T-helper 2 cell treated with Interferon-gamma antibody and Interleukin-4, amounts not matched to agents 5 μg/mL and 100 μg/mL, for 36 hours (primary cell): ENCODE measurements at regions not wholly inside any gene's neighbourhood (a gene's known extent, or its start where the extent isn't known, plus 50 kb on each side); places are given as distances from the start of the nearest gene placed in this dataset.

Experiments used
- DNase-seq: peaks from one replicate; pipeline ENCODE4 v3.0.0; 2021; ENCODE audit warnings: low spot score
- H3K27ac Mint-ChIP-seq: one replicate; pipeline ENCODE4 v1.8.0; 2021; ENCODE audit warnings: mild to moderate bottlenecking, mixed read lengths
- H3K27me3 Mint-ChIP-seq: one replicate; pipeline ENCODE4 v1.8.0; 2021; ENCODE audit warnings: low read depth, mixed read lengths
- H3K36me3 Mint-ChIP-seq: one replicate; pipeline ENCODE4 v1.8.0; 2021; ENCODE audit warnings: low read depth, mixed read lengths
- H3K4me1 Mint-ChIP-seq: one replicate; pipeline ENCODE4 v1.8.0; 2021; ENCODE audit warnings: low read depth, mixed read lengths
- H3K4me3 Mint-ChIP-seq: one replicate; pipeline ENCODE4 v1.8.0; 2022; ENCODE audit warnings: mild to moderate bottlenecking, moderate library complexity, mixed read lengths
- H3K9me3 Mint-ChIP-seq: one replicate; pipeline ENCODE4 v1.8.0; 2021; ENCODE audit warnings: mixed read lengths

DNA sequence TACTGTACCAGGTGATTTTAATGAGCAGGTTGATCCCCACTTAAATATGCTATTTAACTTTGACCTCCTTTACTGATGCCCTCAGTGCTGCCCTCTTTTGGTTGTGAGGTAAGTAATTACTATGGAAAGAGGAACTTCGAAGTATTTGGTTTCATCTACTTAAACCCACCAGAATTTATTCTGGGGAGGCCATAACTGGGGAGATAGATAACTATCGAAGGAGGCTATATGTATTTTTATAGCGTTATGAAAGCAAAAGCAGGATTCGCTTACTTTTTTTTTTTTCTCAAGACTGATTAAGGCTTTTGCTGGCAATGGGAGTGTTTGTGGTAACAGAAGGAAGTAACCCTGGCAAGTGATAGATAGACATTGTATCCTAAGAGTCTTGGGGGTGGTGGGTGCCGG is 168.9 kb upstream of the CENPW start:
- DNase-seq: no peak
- Mint-ChIP-seq H3K36me3 (no peaks in the 10 kb centered on the region), H3K9me3 (no peaks in the 10 kb centered on the region), H3K27me3 (no peaks in the 10 kb centered on the region), H3K4me1 (peaks cover 6% of the 10 kb centered on the region), H3K4me3 (peak overlapping the region; percentile 56), H3K27ac (no peak overlapping the region)

DNA sequence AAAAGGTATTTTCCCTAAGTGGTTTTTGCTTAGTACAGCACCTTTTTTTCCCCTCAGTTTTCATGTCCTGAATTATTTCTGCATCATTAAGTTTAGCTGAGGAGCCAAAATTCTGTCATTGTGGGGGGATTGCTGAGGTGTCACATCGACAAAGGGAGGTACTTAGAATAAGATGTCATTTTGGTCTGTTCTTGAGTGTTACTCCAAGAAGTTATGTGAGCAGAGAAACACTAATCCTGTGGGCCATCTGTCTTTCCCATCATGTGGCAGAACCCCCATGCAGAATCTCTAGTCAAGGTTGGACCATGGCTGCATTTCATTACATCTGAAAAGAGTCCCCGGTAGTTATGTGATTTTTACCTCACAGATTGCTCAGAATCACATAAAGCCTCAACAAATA is 167.8 kb upstream of the CENPW start:
- DNase-seq: no peak
- Mint-ChIP-seq H3K27me3 (no peaks in the 10 kb centered on the region), H3K4me3 (no peak overlapping the region), H3K36me3 (no peaks in the 10 kb centered on the region), H3K9me3 (no peaks in the 10 kb centered on the region), H3K4me1 (peaks cover 6% of the 10 kb centered on the region), H3K27ac (no peak overlapping the region)

DNA sequence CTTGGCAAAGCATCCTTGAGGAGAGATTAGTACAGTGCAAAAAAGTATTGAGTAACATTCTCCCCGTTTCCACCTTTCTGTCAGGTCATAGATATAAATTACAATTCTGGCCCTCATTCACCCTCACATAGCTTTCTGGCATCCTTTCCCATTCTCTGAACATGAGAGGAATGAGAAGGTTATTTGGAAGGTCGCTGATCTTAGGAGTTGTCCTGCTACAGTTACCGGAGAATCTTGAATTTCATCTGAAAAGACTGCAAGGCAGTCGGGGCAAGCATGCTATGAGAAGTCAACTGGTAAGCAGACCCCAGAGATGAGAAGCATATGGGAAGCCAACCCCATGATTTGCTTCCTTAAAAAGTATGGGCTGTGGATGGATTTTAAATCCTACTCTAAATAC is 166.7 kb upstream of the CENPW start:
- Mint-ChIP-seq H3K27ac (no peak overlapping the region), H3K4me1 (peaks cover 6% of the 10 kb centered on the region), H3K27me3 (no peaks in the 10 kb centered on the region), H3K9me3 (no peaks in the 10 kb centered on the region), H3K36me3 (no peaks in the 10 kb centered on the region), H3K4me3 (no peak overlapping the region)
- no peak for DNase-seq

DNA sequence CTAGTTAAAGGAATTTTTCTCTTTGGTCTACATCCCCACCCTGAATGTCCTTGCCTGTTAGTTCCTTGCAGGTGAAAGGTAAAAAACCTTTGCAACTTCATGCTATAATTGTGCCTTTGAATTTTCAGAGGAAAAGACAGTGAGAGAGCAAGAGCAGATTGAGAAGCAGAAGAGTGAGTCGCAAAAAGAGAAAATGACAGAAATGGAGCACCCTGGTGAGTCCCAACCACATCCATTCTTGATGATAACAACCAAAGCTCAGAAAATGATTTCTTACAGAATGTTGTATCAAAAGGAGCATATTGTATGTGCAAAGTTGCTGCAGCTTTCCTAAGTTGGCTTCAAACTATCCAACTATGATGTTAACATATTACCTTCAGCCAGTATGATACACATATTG is 165.2 kb upstream of the CENPW start:
- Mint-ChIP-seq H3K4me3 (no peak overlapping the region), H3K36me3 (no peaks in the 10 kb centered on the region), H3K9me3 (no peaks in the 10 kb centered on the region), H3K27ac (no peak overlapping the region), H3K27me3 (no peaks in the 10 kb centered on the region), H3K4me1 (peaks cover 6% of the 10 kb centered on the region)
- DNase-seq: no peak

DNA sequence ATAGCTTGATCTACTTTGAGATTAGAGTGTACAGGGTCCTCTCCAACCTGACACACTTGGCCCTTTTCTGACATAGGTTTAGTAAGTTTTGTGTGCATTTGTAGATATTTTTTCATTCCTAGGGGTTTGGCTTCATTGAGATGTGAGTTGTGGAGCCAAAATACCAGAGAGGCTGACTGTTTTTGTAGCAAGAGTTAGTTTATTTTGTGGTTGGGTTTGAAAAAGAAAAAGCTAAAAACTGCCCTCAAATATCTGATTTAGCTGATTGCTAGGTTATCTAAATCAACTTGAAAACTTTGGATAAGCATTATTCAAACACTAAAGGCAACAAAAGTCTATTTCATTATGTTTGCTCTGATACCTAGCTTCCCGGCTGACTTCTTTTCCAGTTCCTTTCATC is 164.7 kb upstream of the CENPW start:
- Mint-ChIP-seq H3K4me3 (no peak overlapping the region), H3K4me1 (peaks cover 7% of the 10 kb centered on the region), H3K27me3 (no peaks in the 10 kb centered on the region), H3K27ac (no peak overlapping the region), H3K9me3 (no peaks in the 10 kb centered on the region), H3K36me3 (no peaks in the 10 kb centered on the region)
- DNase-seq: no peak

DNA sequence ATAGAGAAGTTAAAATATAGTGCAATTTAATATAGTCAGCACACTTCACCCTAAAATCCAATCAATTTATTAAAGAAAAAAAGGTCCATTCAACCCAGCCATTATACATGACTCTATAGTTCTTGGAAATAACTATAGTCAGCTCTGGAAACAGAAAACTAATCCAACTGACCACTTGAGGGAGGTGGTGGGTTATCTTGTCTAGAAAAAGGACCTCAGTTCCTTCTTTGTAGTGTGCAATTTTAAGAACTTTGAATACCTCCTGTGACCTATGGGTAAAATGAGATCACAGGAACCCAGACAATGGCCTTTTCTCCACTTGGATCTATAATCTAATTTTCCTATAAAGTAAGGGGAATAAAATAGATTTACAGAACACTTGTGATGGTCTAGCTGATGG is 163.6 kb upstream of the CENPW start:
- no peaks in the 10 kb centered on the region for H3K9me3 Mint-ChIP-seq
- no peak overlapping the region for H3K4me3 Mint-ChIP-seq
- DNase-seq: no peak
- no peaks in the 10 kb centered on the region for H3K36me3 Mint-ChIP-seq
- H3K27ac Mint-ChIP-seq: no peak overlapping the region
- no peaks in the 10 kb centered on the region for H3K27me3 Mint-ChIP-seq
- H3K4me1 Mint-ChIP-seq: peaks cover 4% of the 10 kb centered on the region

DNA sequence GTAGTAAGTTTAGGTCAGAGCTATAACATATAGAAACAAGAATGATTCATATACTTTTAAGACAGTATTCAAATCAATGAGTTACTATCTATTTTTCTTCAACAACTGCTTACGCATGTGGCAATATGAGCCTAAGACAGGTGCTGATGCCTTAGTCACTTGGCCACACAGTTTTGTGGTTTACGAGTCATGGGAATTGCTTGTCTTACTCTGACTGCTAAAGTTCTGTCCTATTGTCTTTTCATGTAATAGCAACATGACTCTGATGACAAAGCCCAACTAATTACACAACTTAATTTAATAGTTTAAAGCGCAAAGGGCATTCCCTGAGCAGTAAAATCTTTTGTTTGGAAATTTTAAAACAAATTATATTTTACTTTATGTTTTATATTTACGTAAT is 159.3 kb upstream of the CENPW start:
- peaks cover 2% of the 10 kb centered on the region for H3K4me1 Mint-ChIP-seq
- H3K9me3 Mint-ChIP-seq: no peaks in the 10 kb centered on the region
- no peak overlapping the region for H3K27ac Mint-ChIP-seq
- no peak overlapping the region for H3K4me3 Mint-ChIP-seq
- no peaks in the 10 kb centered on the region for H3K36me3 Mint-ChIP-seq
- no peaks in the 10 kb centered on the region for H3K27me3 Mint-ChIP-seq
- DNase-seq: peak; percentile 53

DNA sequence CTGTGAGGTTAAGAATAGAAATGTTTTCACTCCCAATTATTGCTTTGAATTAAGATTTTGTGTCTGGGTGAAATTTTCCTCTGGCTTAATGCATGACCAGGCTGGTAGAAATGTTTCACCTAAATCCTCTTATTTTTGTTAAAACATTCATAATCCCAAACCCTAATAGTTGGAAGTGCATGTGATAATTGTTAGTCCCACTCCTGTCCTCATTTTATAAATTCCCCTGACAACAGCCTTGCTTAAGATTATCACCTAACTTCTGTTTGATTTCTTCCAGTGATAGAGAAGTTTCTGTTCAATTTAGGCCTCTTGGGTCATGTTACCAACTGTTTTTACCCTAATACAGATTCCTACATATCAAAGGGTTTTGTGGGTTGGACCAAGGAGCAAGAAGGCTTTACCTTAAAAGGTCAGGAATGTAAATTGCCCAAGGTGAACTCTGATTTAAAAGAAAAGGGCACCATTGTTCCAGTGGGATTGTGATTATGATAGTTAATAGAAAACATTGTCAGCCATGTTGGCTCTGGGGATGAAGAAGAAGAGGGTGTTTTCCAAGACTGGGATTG is 158.7 kb upstream of the CENPW start:
- H3K27ac Mint-ChIP-seq: no peak overlapping the region
- no peaks in the 10 kb centered on the region for H3K36me3 Mint-ChIP-seq
- peaks cover 2% of the 10 kb centered on the region for H3K4me1 Mint-ChIP-seq
- H3K9me3 Mint-ChIP-seq: no peaks in the 10 kb centered on the region
- no peak overlapping the region for H3K4me3 Mint-ChIP-seq
- DNase-seq: no peak
- no peaks in the 10 kb centered on the region for H3K27me3 Mint-ChIP-seq

DNA sequence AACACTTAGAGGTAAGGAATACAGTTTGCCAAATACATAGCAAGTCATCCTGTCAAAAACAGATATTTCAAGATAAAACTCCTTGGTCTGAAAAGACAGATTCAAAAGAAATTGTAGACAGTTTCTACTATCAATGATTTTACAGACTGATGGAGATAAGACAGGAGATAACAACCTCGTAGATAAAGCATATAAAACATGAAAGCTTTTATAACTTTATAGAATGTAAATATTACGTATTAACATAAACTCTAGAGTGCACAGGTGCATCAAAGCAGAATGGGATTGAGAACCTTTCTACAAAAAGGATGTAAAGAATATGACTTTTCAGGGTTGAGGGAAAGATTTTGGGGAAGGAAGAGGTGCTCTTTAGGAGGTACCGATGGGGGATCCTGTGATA is 158.0 kb upstream of the CENPW start:
- Mint-ChIP-seq H3K27ac (no peak overlapping the region), H3K4me1 (peaks cover 2% of the 10 kb centered on the region), H3K9me3 (no peaks in the 10 kb centered on the region), H3K27me3 (no peaks in the 10 kb centered on the region), H3K4me3 (no peak overlapping the region), H3K36me3 (no peaks in the 10 kb centered on the region)
- no peak for DNase-seq

DNA sequence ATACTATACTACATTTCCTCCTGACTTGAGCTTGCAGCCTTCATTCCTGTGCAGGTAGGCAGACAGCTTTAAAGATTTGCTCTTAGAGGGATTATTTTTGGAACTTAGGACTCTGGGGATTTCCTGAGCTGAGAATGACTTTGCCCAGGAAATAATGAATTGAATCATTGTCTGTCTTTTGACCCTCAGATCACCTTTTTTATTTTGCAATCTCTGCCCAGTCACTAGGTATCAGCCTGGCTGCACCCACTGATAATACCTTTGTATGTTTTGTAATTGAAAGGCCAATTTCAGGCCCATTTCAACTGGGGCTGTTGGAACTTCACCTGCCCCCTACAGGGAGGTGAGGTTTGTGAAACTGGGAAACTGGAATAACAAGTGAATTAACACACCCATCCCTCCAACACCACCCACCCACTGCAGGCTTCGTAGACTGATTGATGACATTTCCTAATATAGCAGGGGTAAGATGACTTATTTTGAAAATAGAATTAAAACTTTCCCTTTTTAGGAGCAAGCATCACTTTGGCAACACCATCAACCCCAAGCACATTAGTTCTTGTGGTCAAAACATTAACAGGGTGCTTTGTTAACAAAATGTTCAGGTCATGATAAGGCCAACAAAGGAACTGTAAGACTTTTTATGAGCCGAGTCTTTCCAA is 157.1 kb upstream of the CENPW start:
- Mint-ChIP-seq H3K27me3 (no peaks in the 10 kb centered on the region), H3K36me3 (no peaks in the 10 kb centered on the region), H3K9me3 (no peaks in the 10 kb centered on the region), H3K27ac (no peak overlapping the region), H3K4me1 (peaks cover 2% of the 10 kb centered on the region), H3K4me3 (no peak overlapping the region)
- DNase-seq: no peak

DNA sequence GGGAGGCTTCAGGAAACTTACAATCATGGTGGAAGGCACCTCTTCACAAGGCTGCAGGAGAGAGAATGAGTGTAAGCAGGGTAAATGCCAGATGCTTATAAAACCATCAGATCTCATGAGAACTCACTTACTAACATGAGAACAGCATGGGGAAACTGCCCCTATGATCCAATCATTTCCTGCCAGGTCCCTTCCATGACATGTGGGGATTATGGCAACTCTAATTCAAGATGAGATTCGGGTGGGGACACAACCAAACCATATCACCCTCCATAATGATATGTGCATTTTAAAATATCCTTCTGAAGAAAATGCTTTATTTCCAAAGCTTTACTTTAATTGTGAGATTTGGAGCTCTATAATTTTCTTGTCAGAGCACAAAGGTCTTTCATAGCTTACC is 154.1 kb upstream of the CENPW start:
- no peaks in the 10 kb centered on the region for H3K9me3 Mint-ChIP-seq
- no peaks in the 10 kb centered on the region for H3K4me1 Mint-ChIP-seq
- DNase-seq: no peak
- H3K4me3 Mint-ChIP-seq: no peak overlapping the region
- no peaks in the 10 kb centered on the region for H3K27me3 Mint-ChIP-seq
- H3K36me3 Mint-ChIP-seq: no peaks in the 10 kb centered on the region
- no peak overlapping the region for H3K27ac Mint-ChIP-seq

DNA sequence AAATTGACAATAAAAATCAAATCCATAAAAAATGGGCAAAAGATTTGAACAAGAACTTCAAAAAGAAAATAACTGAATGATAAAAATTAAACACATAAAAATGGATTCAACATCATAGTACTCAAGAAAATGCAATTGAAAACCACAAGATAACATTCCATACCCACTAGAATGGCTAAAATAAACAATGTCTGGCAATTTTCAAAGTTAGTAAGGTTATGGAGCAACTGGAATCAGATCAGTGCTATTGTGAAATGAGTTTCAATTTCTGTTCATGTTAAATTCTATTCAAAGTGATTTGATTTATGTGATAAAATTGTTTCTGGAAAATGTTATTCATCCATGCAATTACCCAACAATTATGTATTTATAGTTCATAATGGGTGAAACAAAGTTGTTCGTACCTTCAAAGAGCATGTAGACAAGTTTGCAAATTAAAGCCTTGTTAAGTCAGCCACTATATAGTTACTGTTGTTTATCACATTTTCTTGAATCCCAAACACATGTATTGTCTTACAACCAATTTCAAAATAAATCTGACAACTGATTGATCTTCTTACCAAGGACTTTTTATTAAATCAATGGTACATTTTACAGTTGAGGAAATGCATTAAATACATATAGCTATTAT is 151.5 kb upstream of the CENPW start:
- no peak overlapping the region for H3K27ac Mint-ChIP-seq
- no peaks in the 10 kb centered on the region for H3K4me1 Mint-ChIP-seq
- H3K4me3 Mint-ChIP-seq: no peak overlapping the region
- no peaks in the 10 kb centered on the region for H3K27me3 Mint-ChIP-seq
- H3K36me3 Mint-ChIP-seq: no peaks in the 10 kb centered on the region
- H3K9me3 Mint-ChIP-seq: no peaks in the 10 kb centered on the region
- DNase-seq: no peak

DNA sequence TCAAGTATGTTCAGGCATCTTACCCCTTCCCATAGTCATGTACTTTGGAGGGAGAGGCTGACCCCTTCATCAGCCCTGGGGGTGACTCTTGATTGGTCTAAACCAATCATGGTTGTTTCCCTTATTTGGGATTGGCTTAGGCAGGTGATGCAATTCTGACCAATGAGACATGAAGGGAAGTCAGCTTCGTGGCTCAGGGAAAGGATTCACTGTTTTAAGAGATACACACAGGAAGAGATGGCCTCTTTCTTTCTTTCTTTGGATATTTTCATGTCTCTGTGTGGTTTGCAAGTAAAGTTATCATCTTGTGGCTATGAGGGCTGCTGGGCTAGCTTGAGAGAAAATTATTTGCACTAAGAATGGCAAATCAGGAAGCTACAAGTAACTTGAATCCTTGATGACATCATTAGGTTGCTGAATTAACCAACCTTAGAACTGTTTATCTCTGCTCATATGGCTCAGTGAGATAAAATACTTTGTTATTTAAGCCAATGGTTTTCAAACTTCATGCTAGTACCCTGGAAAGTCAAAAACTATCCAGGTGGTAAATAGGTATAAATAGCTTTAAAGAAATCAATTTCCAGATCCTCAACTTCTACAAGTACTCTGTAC is 144.2 kb upstream of the CENPW start:
- Mint-ChIP-seq H3K27ac (no peak overlapping the region), H3K36me3 (no peaks in the 10 kb centered on the region), H3K4me3 (no peak overlapping the region), H3K9me3 (no peaks in the 10 kb centered on the region), H3K27me3 (no peaks in the 10 kb centered on the region), H3K4me1 (peaks cover 4% of the 10 kb centered on the region)
- no peak for DNase-seq

DNA sequence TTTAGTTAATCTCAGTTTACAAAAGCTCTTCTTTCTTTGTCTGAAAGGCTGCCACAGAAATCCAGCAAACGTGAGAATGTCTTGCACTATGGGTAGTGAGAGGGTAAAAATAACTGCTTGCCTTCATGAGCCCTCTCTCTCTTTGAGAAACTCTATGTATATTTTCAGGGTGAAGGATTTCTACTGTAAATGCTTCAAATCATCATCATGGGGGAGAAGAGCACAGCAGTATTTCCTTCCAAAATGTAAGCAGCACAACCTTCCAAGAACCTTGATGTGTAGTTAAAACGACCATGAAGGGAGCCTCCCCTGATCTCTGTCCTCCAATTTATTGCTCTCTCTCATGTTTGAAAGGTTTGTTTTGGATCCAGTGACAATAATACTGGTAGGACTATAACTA is 141.3 kb upstream of the CENPW start:
- no peak for DNase-seq
- H3K9me3 Mint-ChIP-seq: no peaks in the 10 kb centered on the region
- no peak overlapping the region for H3K4me3 Mint-ChIP-seq
- H3K36me3 Mint-ChIP-seq: no peaks in the 10 kb centered on the region
- H3K27me3 Mint-ChIP-seq: no peaks in the 10 kb centered on the region
- H3K27ac Mint-ChIP-seq: no peak overlapping the region
- peaks cover 4% of the 10 kb centered on the region for H3K4me1 Mint-ChIP-seq
